Gastroesophageal sphincter (tissue), 4 donors: ENCODE measurements at regions not wholly inside any gene's neighbourhood (a gene's known extent, or its start where the extent isn't known, plus 50 kb on each side); places are given as distances from the start of the nearest gene placed in this dataset.

Experiments used
- ATAC-seq: fragments of 150-250 bp; one replicate; pipeline ENCODE4 v1.9.1; 2016; ENCODE audit warnings: mild to moderate bottlenecking, moderate library complexity
- H3K27ac ChIP-seq, 4 donors: fragments of 200-600 bp; sonication (generic) in 3 of 4; 1 replicate in 3 of 4; 2 replicates in 1 of 4; pipeline ENCODE4 v1.5.1; 2016 to 2019
- H3K27me3 ChIP-seq: fragments of 200-600 bp; sonication (generic); one replicate; pipeline ENCODE4 v1.5.1; 2019
- H3K36me3 ChIP-seq, 2 donors: fragments of 200-600 bp; sonication (generic); one replicate each; pipeline ENCODE4 v1.5.1; 2019; ENCODE audit warnings: control low read depth in 1 of 2
- H3K4me1 ChIP-seq, 3 donors: fragments of 200-600 bp; sonication (generic); 1 replicate in 2 of 3; 2 replicates in 1 of 3; pipeline ENCODE4 v1.5.1; 2016 to 2019; ENCODE audit warnings: control low read depth in 2 of 3
- H3K4me3 ChIP-seq, 2 donors: fragments of 200-600 bp; sonication (generic); one replicate each; pipeline ENCODE4 v1.5.1; 2019; ENCODE audit warnings: mild to moderate bottlenecking in 1 of 2, moderate library complexity in 1 of 2
- H3K9me3 ChIP-seq, 3 donors: fragments of 200-600 bp; sonication (generic); one replicate each; pipeline ENCODE4 v1.5.1; 2017 to 2019; ENCODE audit warnings: control low read depth in 2 of 3
- CTCF ChIP-seq, 4 experiments: fragments of 200-600 bp in 2 of 4; fragments of 450-650 bp in 2 of 4; sonication (generic) in 1 of 4; IDR thresholded peaks; one replicate each; pipeline ENCODE4 v1.5.1; 2017 to 2019; ENCODE audit warnings: antibody characterized with exemption in 4 of 4, mild to moderate bottlenecking in 2 of 4, moderate library complexity in 2 of 4
- EP300 ChIP-seq: sonication (generic); formaldehyde crosslinking; IDR thresholded peaks from one replicate; pipeline ENCODE4 v1.6.1; 2017; ENCODE audit warnings: antibody characterized with exemption, mild to moderate bottlenecking
- POLR2A ChIP-seq, 2 donors: fragments of 450-650 bp; IDR thresholded peaks; one replicate each; pipeline ENCODE4 v1.6.1; 2017; ENCODE audit warnings: antibody characterized with exemption in 2 of 2, mild to moderate bottlenecking in 2 of 2, moderate library complexity in 1 of 2
- POLR2AphosphoS5 ChIP-seq: sonication (generic); formaldehyde crosslinking; IDR thresholded peaks from one replicate; pipeline ENCODE4 v1.6.1; 2017; ENCODE audit warnings: antibody characterized with exemption
- WGBS, 2 donors: methylation state at CpG; one replicate each; pipeline ENCODE4 v1.1.5; 2018; ENCODE audit warnings: low coverage in 1 of 2; 5-methylcytosine and 5-hydroxymethylcytosine counted together

DNA sequence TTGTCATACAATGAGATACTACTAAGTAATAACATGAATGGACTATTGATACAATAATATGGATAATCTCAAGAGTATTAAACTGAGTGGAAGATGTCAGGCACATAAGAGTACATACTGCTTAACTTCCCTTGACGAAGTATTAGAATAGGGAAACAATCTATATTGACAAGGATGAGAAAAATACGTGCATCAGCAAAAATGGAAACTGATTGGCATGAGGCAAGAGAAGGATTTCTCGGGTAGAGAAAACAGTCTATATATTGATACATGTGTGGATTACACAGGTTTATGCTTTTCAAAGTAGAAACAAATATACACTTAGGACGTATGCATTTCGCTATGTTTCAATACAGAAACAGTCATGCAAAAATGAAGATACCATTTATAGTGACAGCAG lies 57.4 kb downstream of the PRR20E start:
- Histone ChIP-seq H3K9me3 (no peaks in the 10 kb centered on the region), H3K4me1 (no peaks in the 10 kb centered on the region), H3K27ac (no peak overlapping the region), H3K36me3 (no peaks in the 10 kb centered on the region), H3K27me3 (no peaks in the 10 kb centered on the region), H3K4me3 (no peak overlapping the region)
- TF ChIP-seq POLR2A (IDR thresholded peaks at IDR 0.05) (no peak), CTCF (IDR thresholded peaks at IDR 0.05) (no peak)
- ATAC-seq, result no peak
- 89 to 100% methylated on average over 3 to 5 of the region's 5 CpGs for WGBS, 2 donors

GRCh38 chr13:57250472-57250871 lies 83.5 kb downstream of the PRR20E start:
- H3K27me3 ChIP-seq, result no peaks in the 10 kb centered on the region
- H3K4me1 ChIP-seq, result no peaks in the 10 kb centered on the region
- H3K36me3 ChIP-seq, result no peaks in the 10 kb centered on the region
- H3K4me3 ChIP-seq, result no peak overlapping the region
- no peak for ATAC-seq
- TF ChIP-seq EP300, result no peak
- no peak for TF ChIP-seq POLR2A (IDR thresholded peaks at IDR 0.05)
- TF ChIP-seq POLR2AphosphoS5, result no peak
- no peak for TF ChIP-seq CTCF (IDR thresholded peaks at IDR 0.05)
- H3K9me3 ChIP-seq, result no peaks in the 10 kb centered on the region
- WGBS, 2 donors, result 97 to 100% methylated on average over 1 to 2 of the region's 2 CpGs
- H3K27ac ChIP-seq, result no peak overlapping the region

- WGBS, 2 donors, result 66 to 79% methylated on average over 2 of the region's 2 CpGs
- Histone ChIP-seq H3K27me3 (no peaks in the 10 kb centered on the region), H3K9me3 (no peaks in the 10 kb centered on the region), H3K36me3 (no peaks in the 10 kb centered on the region), H3K4me1 (no peaks in the 10 kb centered on the region), H3K4me3 (no peak overlapping the region), H3K27ac (no peak overlapping the region)
- ATAC-seq, result no peak
- TF ChIP-seq POLR2A (IDR thresholded peaks at IDR 0.05) (no peak), EP300 (no peak), POLR2AphosphoS5 (no peak), CTCF (IDR thresholded peaks at IDR 0.05) (no peak)
These were observed 86.6 kb downstream of the PRR20E start for GRCh38 chr13:57253551-57253950.

DNA sequence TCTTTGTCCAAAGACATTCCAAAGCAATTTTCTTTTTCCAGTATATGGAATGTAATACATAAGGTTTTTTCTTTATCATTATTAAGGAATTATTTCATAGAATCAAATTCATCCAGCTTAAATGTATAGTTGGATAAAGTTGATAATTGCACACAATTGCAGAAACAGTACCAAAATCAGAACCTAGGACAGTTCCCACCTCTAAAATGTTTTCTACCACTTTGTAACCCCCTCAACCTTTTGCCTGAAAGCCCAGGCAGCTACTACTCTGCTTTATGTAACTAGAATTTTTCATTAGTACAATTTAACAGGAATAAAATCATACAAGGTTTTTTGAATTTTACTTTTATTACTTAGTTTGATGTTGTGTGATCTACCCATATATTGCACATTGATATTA lies 98.0 kb downstream of the PRR20E start:
- TF ChIP-seq CTCF (IDR thresholded peaks at IDR 0.05) (no peak), POLR2A (IDR thresholded peaks at IDR 0.05) (no peak), POLR2AphosphoS5 (no peak), EP300 (no peak)
- Histone ChIP-seq H3K4me3 (no peak overlapping the region), H3K27me3 (no peaks in the 10 kb centered on the region), H3K27ac (no peak overlapping the region), H3K9me3 (peaks cover 0 to 16% (median 0%) of the 10 kb centered on the region in 3 donors), H3K36me3 (no peaks in the 10 kb centered on the region), H3K4me1 (no peaks in the 10 kb centered on the region)
- ATAC-seq, result no peak

- TF ChIP-seq EP300 (no peak), POLR2AphosphoS5 (no peak), CTCF (IDR thresholded peaks at IDR 0.05) (no peak), POLR2A (IDR thresholded peaks at IDR 0.05) (no peak)
- Histone ChIP-seq H3K36me3 (no peaks in the 10 kb centered on the region), H3K27me3 (no peaks in the 10 kb centered on the region), H3K9me3 (peaks cover 0 to 16% (median 0%) of the 10 kb centered on the region in 3 donors), H3K27ac (no peak overlapping the region), H3K4me1 (no peaks in the 10 kb centered on the region), H3K4me3 (no peak overlapping the region)
- no peak for ATAC-seq
These were observed 103.5 kb downstream of the PRR20E start for GRCh38 chr13:57270493-57270892.
